GM19372 (cell line): ENCODE measurements at regions not wholly inside any gene's neighbourhood (a gene's known extent, or its start where the extent isn't known, plus 50 kb on each side); places are given as distances from the start of the nearest gene placed in this dataset.

Experiments
- ATAC-seq: cut with Tn5 transposase; IDR thresholded peaks from one replicate; pipeline ENCODE4 v1.9.1; 2021; ENCODE audit warnings: mild to moderate bottlenecking, low read depth, moderate library complexity; ENCODE audit not compliant: unreplicated experiment

GRCh38 chr13:80577926-80578670, 237.2 kb upstream of the SPRY2 start:
- no peak for ATAC-seq

GRCh38 chr13:80577285-80577684, 236.4 kb upstream of the SPRY2 start:
- ATAC-seq = no peak

GRCh38 chr13:80574113-80574850, 233.4 kb upstream of the SPRY2 start:
- ATAC-seq = no peak

- no peak for ATAC-seq
Measured at GRCh38 chr13:80572923-80573316, 232.0 kb upstream of the SPRY2 start.

GRCh38 chr13:80572308-80572922, 231.5 kb upstream of the SPRY2 start:
- ATAC-seq = no peak

- ATAC-seq = no peak
Measured at GRCh38 chr13:80571346-80572307, 230.7 kb upstream of the SPRY2 start.

- ATAC-seq = no peak
Measured at GRCh38 chr13:80563439-80563838, 222.5 kb upstream of the SPRY2 start.

- ATAC-seq = peak; percentile 45
Measured at GRCh38 chr13:80562433-80563156, 221.7 kb upstream of the SPRY2 start.

- no peak for ATAC-seq
Measured at GRCh38 chr13:80560609-80561008, 219.7 kb upstream of the SPRY2 start.

- no peak for ATAC-seq
Measured at GRCh38 chr13:80559944-80560343, 219.0 kb upstream of the SPRY2 start.

GRCh38 chr13:80558074-80558473, 217.1 kb upstream of the SPRY2 start:
- ATAC-seq = no peak

- no peak for ATAC-seq
Measured at GRCh38 chr13:80555796-80556678, 215.1 kb upstream of the SPRY2 start.

- ATAC-seq = no peak
Measured at GRCh38 chr13:80552851-80553440, 212.0 kb upstream of the SPRY2 start.

- no peak for ATAC-seq
Measured at GRCh38 chr13:80551650-80552497, 210.9 kb upstream of the SPRY2 start.

- ATAC-seq = no peak
Measured at GRCh38 chr13:80550971-80551441, 210.1 kb upstream of the SPRY2 start.

GRCh38 chr13:80548915-80549314, 208.0 kb upstream of the SPRY2 start:
- ATAC-seq = no peak
